DND-41 (cell line): ENCODE measurements at regions not wholly inside any gene's neighbourhood (a gene's known extent, or its start where the extent isn't known, plus 50 kb on each side); places are given as distances from the start of the nearest gene placed in this dataset.

Source experiments
- CTCF ChIP-seq: IDR thresholded peaks from 2 replicates; pipeline ENCODE4 v1.5.1; 2012; ENCODE audit warnings: borderline replicate concordance, low read length, moderate library complexity, mild to moderate bottlenecking; ENCODE audit not compliant: poor library complexity, severe bottlenecking; ENCODE audit errors: extremely low read depth
- EZH2 ChIP-seq: IDR thresholded peaks from 3 replicates; pipeline ENCODE4 v1.6.1; 2012; ENCODE audit warnings: borderline replicate concordance, low read depth, mild to moderate bottlenecking, moderate library complexity, low read length, inconsistent platforms; ENCODE audit not compliant: severe bottlenecking

GRCh38 chr3:109944836-109945235, 607.5 kb upstream of the DPPA4 start:
- TF ChIP-seq CTCF (no peak), EZH2 (no peak)
